GM13977 (cell line): ENCODE measurements at regions not wholly inside any gene's neighbourhood (a gene's known extent, or its start where the extent isn't known, plus 50 kb on each side); places are given as distances from the start of the nearest gene placed in this dataset.
"Not testable (repeated sequence)": the region's sequence is repeated elsewhere in the genome, so short reads cannot be mapped to it uniquely, and the experiment has no call there.

Experiments used
- DNase-seq: peaks from one replicate; pipeline ENCODE4 v3.0.0; 2012; ENCODE audit warnings: low spot score
- in situ Hi-C: fragments of 300-500 bp; cut with MboI; formaldehyde crosslinking; loops from one replicate; pipeline ENCODE4 v1.12.0; 2022; ENCODE audit warnings: low sequenced_read_pairs, low pct_unique_long_range_greater_than_20kb, mixed read lengths, inconsistent platforms; ENCODE audit not compliant: unreplicated experiment
- TF ChIP-seq, protein P1 (sequence below): IDR thresholded peaks from 2 replicates; pipeline ENCODE4 v1.5.1; 2012; ENCODE audit warnings: mild to moderate bottlenecking, control low read depth; ENCODE audit not compliant: insufficient read depth; ENCODE audit errors: extremely low read depth, missing control alignments

GRCh38 chr2:33907866-33908265 is 308.8 kb upstream of the FAM98A start:
- TF ChIP-seq, protein P1, sequence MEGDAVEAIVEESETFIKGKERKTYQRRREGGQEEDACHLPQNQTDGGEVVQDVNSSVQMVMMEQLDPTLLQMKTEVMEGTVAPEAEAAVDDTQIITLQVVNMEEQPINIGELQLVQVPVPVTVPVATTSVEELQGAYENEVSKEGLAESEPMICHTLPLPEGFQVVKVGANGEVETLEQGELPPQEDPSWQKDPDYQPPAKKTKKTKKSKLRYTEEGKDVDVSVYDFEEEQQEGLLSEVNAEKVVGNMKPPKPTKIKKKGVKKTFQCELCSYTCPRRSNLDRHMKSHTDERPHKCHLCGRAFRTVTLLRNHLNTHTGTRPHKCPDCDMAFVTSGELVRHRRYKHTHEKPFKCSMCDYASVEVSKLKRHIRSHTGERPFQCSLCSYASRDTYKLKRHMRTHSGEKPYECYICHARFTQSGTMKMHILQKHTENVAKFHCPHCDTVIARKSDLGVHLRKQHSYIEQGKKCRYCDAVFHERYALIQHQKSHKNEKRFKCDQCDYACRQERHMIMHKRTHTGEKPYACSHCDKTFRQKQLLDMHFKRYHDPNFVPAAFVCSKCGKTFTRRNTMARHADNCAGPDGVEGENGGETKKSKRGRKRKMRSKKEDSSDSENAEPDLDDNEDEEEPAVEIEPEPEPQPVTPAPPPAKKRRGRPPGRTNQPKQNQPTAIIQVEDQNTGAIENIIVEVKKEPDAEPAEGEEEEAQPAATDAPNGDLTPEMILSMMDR, result no peak
- in situ Hi-C loops, result no loop called here
- no peak for DNase-seq

DNA sequence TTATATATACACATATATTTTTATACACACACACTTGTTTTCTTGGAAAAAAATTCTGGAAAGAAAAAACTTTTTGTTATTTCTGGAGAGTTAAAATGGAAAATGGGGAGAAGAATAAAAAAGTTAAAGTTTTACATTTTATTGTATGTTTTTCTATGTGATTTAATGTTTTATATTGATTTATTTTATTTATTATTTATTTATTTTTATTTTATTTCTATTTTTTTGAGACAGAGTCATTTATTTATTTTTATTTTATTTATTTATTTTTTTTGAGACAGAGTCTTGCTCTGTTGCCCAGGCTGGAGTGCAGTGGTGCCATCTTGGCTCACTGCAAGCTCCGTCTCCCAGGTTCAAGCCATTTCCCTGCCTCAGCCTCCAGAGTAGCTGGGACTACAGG is 307.0 kb upstream of the FAM98A start:
- in situ Hi-C loops, DNase-seq: not testable (repeated sequence)

DNA sequence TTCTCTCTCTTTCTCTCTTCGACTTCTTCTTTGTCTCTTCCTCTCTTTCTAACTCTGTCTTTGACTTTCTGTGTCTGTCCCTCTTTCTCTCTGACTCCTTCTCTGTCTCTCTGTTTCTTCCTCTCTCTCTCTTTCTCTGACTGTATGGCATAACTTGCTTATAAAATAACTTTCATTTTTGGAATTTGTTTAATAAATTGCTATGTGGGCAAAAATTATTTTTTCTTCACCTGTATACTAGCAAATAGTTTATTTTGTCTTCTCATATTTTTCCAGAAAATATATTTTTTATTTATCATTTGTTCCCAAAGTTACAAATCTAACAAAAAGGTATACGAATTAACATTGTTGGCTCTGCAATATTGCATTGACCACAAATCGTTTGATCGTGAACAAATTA is 305.7 kb upstream of the FAM98A start:
- in situ Hi-C loops, result no loop called here
- DNase-seq, result no peak
- TF ChIP-seq, protein P1, result no peak

GRCh38 chr2:33903701-33904100 is 304.6 kb upstream of the FAM98A start:
- DNase-seq, result no peak
- in situ Hi-C loops, result no loop called here
- TF ChIP-seq, protein P1, result no peak

- in situ Hi-C loops, result no loop called here
- TF ChIP-seq, protein P1, result no peak
- no peak for DNase-seq
Observed at GRCh38 chr2:33903215-33903614, 304.1 kb upstream of the FAM98A start.

- no peak for DNase-seq
- in situ Hi-C loops, result no loop called here
- TF ChIP-seq, protein P1, result no peak
Observed at GRCh38 chr2:33900610-33901009, 301.5 kb upstream of the FAM98A start.

- TF ChIP-seq, protein P1, result no peak
- no peak for DNase-seq
- in situ Hi-C loops, result no loop called here
Observed at GRCh38 chr2:33897741-33898140, 298.6 kb upstream of the FAM98A start.
